ENCODE measurements at regions not wholly inside any gene's neighbourhood (a gene's known extent, or its start where the extent isn't known, plus 50 kb on each side); places are given as distances from the start of the nearest gene placed in this dataset.

DNA sequence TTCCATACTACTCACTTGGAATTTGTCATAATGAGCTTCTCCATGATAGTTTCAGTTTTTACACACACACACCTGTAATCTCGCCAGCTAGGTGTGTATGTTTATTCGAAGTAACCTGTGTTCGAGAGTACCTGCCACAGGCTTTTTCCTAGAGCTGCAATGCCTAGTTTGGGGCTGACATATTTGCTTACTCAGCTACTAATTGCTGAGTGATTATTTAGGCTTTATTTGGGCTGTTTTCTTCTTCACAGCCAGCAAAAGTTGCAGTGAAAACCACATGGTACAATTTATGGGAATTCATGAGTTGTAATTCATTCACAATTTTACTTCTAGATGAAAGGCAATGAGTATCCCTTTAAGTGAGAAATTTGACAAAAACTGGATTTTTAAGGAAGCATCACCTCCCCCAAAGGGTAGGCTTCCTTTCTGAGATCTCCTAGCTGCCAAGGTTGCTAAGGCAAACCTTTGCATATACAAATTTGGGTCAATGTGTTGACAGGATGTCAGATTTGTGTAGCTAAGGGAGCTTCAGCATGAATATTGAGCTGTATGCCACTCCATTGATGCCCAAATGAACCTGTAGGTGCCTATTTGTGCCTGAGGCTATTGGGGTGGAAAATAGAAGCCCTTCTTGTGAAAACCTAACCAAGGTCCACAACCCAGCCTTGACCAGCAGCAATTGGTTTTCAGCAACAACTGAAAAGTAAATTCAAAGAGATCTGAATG is 108.7 kb upstream of the OTX2 start:
- TF ChIP-seq POLR2A (IDR thresholded peaks at IDR 0.05), result no peak
- TF ChIP-seq, protein P1, sequence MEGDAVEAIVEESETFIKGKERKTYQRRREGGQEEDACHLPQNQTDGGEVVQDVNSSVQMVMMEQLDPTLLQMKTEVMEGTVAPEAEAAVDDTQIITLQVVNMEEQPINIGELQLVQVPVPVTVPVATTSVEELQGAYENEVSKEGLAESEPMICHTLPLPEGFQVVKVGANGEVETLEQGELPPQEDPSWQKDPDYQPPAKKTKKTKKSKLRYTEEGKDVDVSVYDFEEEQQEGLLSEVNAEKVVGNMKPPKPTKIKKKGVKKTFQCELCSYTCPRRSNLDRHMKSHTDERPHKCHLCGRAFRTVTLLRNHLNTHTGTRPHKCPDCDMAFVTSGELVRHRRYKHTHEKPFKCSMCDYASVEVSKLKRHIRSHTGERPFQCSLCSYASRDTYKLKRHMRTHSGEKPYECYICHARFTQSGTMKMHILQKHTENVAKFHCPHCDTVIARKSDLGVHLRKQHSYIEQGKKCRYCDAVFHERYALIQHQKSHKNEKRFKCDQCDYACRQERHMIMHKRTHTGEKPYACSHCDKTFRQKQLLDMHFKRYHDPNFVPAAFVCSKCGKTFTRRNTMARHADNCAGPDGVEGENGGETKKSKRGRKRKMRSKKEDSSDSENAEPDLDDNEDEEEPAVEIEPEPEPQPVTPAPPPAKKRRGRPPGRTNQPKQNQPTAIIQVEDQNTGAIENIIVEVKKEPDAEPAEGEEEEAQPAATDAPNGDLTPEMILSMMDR (IDR thresholded peaks at IDR 0.05), result no peak
